Endometrial microvascular endothelial cells (primary cell): ENCODE measurements at regions not wholly inside any gene's neighbourhood (a gene's known extent, or its start where the extent isn't known, plus 50 kb on each side); places are given as distances from the start of the nearest gene placed in this dataset.

Experiments used
- in situ Hi-C: cut with HindIII; loops from 2 replicates; pipeline ENCODE4 v1.10.0; 2017; ENCODE audit warnings: low sequenced_read_pairs, low pct_unique_long_range_greater_than_20kb; ENCODE audit errors: inconsistent ontology term

GRCh38 chr5:168162464-168162863, 129.0 kb upstream of the WWC1 start:
- in situ Hi-C loops = no loop called here

- in situ Hi-C loops = no loop called here
These were observed 127.5 kb upstream of the WWC1 start for GRCh38 chr5:168163966-168164365.

DNA sequence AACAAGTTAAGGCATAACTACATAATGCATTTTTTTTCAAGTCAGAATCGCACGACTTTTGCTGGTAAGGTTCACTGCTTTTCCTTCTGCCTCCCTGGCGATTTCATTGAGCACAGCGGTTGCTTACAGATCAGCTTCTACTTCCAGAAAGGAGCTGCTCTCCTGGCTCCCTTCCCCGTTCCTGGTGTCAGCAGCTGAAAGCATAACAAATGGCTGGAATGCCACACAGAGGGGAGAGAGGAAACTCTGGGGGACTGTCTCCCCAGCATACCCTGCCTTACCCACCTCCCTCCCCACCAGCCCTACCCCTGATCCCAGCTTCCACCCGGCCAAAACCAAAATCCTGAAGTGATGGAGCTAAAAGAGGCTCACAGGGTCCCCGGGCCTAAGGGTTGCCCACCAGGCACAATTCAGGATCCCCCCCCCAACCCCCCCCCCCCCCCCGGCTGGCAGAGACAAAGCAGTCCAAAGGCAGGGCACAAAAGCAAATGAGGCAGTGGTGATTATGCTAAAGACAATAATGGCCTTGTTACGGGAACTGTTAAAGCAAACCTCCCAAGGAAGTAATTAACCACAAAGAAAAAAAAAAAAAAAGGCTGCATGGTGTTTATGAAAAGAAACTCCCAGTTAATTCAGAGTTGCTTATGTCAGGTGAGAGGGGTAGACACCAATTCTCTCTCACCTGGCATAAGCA, 126.1 kb upstream of the WWC1 start:
- in situ Hi-C loops = no loop called here

DNA sequence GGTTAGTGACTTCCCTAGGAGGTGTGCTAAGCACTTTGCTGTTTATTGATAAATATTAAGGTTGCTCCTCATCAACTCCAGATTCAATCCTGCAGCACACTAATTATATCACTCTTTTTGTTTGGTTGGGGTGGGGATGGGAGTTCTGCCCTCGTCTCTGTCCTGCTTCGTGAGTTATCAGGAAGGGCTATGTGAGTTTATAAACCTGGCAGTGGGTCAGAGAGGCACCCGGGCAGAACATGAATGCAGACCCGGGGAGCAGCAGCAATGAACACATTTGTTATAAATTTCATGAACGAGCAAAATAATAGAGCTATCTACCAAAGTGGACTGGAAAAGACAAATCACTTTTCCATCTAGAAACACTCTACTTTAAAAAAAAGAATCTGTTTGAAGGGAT, 125.5 kb upstream of the WWC1 start:
- in situ Hi-C loops = no loop called here

- in situ Hi-C loops = no loop called here
These were observed 124.1 kb upstream of the WWC1 start for GRCh38 chr5:168167338-168167737.

DNA sequence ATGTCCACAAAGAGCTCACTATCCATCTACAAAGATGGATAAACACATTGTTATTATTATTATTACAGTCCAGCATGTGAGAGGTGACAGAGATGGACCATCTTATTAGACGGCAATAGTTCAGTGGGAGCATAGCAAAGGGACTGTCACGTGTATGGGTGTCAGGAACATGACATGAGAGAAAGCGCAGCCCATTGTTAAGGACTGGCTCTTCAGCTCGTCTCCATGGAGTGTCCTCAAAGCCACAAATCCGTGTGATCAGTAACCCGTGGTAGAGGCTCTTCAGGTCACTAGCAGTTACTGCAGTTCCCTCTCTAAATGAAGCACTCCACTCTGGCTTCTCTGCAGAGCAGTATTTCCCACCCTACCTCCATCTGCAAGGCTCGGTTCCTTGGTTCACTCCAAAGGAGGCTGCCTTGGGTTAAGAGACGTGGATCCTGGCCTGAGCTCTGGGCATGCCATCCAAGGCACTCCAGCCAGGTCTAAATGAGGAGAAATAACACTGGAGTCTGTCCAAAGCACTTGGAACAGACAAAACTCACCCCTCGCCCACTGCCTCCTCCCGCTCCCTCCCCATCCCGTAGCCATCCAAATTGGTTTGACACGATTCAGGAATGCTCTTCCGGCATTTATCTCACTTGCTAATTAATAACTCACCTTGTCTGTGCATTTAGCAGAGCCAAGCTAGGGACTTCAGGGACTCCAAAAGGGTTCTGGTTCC, 122.3 kb upstream of the WWC1 start:
- in situ Hi-C loops = no loop called here

- in situ Hi-C loops = no loop called here
These were observed 121.7 kb upstream of the WWC1 start for GRCh38 chr5:168169791-168170190.

DNA sequence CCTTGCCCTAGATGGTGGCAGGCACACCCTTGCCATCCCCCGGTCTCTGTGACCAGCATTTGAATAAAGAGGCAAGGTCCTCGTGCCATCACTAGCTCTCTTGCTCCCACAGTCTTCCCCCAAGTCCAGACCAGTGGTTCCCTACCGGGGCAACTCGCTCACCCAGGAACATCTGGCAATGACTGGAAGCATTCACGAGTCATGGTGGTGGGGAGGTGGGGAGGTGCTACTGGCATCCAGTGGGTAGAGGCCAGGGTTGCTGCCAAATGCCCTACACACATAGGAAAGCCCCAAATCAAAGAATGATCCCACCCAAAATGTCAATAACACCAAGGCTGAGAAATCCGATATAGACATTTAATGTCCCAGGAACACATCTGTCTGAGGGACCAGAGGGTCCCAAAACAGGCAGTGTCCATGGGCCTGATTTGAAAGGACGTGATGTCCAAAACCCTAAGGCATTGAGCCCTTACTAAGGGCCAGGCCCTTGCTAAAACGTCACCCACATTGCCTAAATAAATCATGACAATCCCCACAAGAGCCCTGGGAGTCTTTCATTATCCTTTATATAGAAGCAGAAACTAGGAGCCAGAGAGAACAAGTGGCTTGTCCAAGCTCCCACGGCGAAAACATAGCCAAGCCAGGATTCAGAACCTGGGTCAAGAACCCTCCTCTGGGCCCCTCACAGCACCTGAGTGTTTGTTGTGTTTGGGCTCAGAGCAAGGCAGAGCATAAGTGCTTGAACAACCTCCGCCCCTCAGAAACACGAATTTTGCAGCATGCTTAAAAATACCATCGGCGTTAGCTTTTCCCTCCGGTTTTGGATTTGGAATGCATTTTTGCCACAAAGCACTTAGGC, 119.3 kb upstream of the WWC1 start:
- in situ Hi-C loops = no loop called here

- in situ Hi-C loops = no loop called here
These were observed 118.7 kb upstream of the WWC1 start for GRCh38 chr5:168172760-168173223.

DNA sequence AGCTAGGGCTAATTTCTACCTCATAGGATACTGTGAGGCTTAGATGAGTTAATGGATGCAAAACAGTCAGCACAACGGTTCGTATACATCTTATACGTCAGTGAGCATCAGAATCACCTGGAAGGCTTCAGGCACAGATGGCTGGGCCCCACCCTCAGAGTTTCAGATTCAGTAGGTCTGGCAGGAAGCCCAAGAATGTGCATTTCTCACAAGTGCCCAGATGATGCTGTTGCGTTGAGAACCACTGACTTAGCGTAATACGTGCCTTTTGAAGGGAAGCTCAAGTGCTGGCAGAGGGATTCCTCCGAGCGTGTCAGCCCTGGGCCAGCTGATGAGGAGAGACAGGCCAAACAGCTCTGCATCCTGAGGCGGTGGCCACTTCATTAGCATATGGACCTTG, 117.1 kb upstream of the WWC1 start:
- in situ Hi-C loops = no loop called here

GRCh38 chr5:168176251-168176650, 115.2 kb upstream of the WWC1 start:
- in situ Hi-C loops = no loop called here

- in situ Hi-C loops = no loop called here
These were observed 114.5 kb upstream of the WWC1 start for GRCh38 chr5:168176941-168177340.

- in situ Hi-C loops = no loop called here
These were observed 113.5 kb upstream of the WWC1 start for GRCh38 chr5:168177831-168178450.

DNA sequence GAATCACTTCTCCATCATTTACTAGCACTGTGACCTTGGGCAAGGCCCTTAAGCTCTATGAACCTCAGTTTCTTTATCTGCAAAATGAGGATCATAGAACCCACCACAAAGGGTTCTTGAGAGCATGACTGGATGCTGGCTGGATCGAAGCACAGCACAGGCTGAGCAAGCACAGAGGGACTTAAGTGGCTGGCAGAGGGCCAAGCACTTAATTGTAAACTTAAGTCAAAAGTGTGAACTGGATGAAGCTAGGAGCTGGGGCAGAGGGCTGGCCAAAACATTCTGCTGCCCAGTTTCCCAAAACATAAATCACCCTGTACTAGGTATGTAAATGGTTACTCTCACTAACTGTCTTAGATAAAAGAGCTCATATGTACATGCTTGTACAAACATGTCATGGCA, 112.3 kb upstream of the WWC1 start:
- in situ Hi-C loops = no loop called here

DNA sequence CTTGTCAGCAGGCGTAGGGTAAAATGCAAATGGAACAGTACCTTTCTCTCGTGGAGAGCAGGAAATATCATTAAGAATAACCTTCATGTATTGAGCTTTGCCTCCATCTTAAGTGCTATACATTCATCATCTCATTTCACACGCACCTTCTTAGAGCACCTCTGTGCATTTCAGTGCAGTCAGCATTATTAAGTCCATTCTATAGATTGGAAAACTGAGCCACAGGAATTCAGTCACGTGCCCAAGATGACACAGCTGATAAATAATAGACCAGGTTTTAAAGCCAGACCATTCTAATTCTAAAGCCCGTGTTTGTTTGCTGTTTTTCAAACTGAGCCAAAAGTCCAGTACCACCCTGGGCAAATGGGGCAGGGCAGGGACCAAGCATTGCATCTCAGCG, 109.2 kb upstream of the WWC1 start:
- in situ Hi-C loops = no loop called here

- in situ Hi-C loops = no loop called here
These were observed 107.3 kb upstream of the WWC1 start for GRCh38 chr5:168184103-168184502.

DNA sequence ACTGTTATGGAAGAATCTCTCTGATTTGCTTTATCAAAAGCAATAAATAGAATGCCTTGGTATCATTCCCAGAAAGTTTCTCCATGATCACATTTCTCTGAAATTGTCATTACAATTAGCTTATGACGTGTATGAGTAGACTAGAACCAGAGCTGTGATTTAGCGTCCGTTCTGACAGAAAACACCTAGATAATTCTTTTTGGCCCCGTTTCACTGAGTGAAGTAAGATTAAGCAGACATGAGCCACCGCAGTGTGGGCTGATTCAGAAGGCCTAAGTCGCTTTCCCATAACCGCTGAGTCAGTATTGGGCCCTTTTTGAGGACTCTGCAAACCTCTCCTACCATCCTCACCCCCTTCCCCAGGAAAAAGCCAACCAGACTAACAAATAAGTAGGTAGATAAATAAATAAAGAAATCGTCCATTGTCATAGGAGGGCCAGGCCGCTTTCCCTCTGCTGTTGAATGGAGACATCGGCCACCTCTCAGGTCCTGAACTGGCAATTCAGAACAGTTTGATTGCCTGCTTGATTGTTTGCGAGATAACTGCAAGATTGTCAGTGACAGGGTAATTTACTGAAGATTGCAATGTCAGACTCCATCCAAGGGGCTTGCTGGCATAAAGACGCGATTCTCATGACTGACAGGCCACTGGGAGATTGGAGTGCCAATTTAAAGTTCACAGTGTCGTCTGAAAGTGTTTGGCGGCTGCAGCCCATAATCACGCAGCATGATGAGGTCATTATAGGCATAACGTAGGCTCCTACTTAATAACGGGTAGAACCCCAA, 105.0 kb upstream of the WWC1 start:
- in situ Hi-C loops = no loop called here

- in situ Hi-C loops = no loop called here
These were observed 103.8 kb upstream of the WWC1 start for GRCh38 chr5:168187614-168188013.

- in situ Hi-C loops = no loop called here
These were observed 103.3 kb upstream of the WWC1 start for GRCh38 chr5:168188182-168188581.
